GM23248 (cell line): ENCODE measurements at regions not wholly inside any gene's neighbourhood (a gene's known extent, or its start where the extent isn't known, plus 50 kb on each side); places are given as distances from the start of the nearest gene placed in this dataset.

Experiments used
- EZH2 ChIP-seq: fragments of 200-600 bp; sonication (generic); IDR thresholded peaks from 2 replicates; pipeline ENCODE4 v1.6.1; 2018; ENCODE audit warnings: antibody characterized with exemption, mild to moderate bottlenecking; ENCODE audit not compliant: insufficient read depth, poor library complexity, severe bottlenecking
- EZH2phosphoT487 ChIP-seq: fragments of 200-600 bp; sonication (generic); IDR thresholded peaks from 2 replicates; pipeline ENCODE4 v1.6.1; 2018; ENCODE audit warnings: antibody characterized with exemption, moderate library complexity, mild to moderate bottlenecking, low read depth; ENCODE audit not compliant: insufficient read depth

- no peak for TF ChIP-seq EZH2phosphoT487
- TF ChIP-seq EZH2, result no peak
These were observed 60.2 kb upstream of the MAOA start for GRCh38 chrX:43595931-43596330.
